ENCODE measurements at regions not wholly inside any gene's neighbourhood (a gene's known extent, or its start where the extent isn't known, plus 50 kb on each side); places are given as distances from the start of the nearest gene placed in this dataset.
"Not testable (repeated sequence)": the region's sequence is repeated elsewhere in the genome, so short reads cannot be mapped to it uniquely, and the experiment has no call there.

DNA sequence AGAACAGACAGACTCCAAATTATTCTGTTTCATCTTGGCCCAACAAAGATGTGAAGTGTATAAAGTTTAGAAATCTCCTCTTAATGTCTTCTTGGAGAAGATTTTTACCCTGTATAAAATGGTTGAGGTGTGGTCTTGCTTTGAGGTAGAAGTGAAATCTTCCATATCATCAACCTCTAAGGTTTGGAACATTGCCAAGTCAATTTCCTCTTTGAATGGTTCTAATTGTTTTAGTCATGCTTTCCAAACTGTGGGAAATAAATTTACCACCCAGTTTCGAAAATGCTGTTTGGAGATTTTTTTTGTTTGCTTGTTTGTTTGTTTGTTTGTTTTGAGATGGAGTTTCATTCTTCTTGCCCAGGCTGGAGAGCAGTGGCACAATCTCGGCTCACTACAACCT is 174.1 kb upstream of the ADAMTS3 start:
- Mint-ChIP-seq H3K4me1 (peaks cover 0 to 2% (median 0%) of the 10 kb centered on the region in 3 donors), H3K36me3 (no peaks in the 10 kb centered on the region), H3K27ac (no peak overlapping the region), H3K27me3 (no peaks in the 10 kb centered on the region), H3K4me3 (no peak overlapping the region), H3K9me3 (no peaks in the 10 kb centered on the region)

DNA sequence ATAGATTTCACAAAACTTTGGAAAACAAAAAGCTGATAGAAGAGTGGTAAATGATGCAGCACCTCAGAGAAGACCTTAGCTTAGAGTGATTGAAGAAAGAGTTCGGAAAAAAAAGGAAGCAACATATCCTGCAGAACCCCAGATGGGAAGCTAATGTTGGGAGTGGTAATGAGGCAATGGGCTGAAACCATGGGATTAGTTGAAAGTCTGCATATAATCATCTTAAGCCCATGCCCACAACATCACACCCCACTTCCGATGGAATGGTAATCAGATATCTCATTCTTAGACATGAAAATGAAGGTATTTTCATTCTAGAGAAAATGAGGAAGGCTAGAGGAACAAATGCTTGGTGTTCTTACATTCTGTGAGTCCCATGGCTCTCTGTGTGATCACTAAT is 146.3 kb upstream of the ADAMTS3 start:
- H3K27me3 Mint-ChIP-seq, result no peaks in the 10 kb centered on the region
- H3K9me3 Mint-ChIP-seq, result no peaks in the 10 kb centered on the region
- no peak overlapping the region for H3K4me3 Mint-ChIP-seq
- H3K4me1 Mint-ChIP-seq, result no peaks in the 10 kb centered on the region
- H3K27ac Mint-ChIP-seq, result no peak overlapping the region
- no peaks in the 10 kb centered on the region for H3K36me3 Mint-ChIP-seq

DNA sequence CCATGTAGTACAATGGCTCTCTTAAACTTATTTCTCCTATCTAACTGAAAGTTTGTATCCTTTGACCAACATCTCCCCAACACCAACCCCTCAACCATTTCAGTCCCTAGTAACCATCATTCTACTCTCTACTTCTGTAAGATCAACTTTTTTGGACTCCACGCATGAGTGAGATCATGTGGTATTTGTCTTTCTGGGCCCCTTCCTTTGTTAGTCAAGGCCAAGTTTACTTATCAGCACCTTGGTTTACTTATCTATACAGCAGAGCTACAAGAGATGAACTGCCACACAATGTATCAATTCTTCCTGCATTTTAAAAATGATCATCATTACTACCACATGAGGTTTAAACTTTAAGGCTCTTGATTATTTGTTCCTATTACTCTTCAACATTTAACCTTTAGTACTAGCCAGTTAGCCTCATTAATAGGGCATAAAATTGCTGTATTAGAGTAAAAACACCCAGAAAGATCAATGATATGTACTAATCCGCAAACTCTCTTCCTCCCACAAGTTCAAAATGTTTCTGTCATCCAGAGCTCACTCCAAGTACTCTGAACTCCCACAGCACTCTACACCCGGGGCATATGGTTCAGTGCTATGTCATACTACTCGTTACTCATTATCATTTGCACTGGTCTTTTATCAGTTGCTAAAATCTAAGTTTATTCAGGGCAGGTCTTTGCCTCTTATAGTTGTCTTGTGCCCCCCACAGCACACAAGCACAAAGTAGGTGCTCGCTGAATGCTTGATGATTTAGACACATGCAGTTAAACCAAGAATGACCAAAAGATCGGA is 145.7 kb upstream of the ADAMTS3 start:
- Mint-ChIP-seq H3K36me3 (no peaks in the 10 kb centered on the region), H3K27ac (no peak overlapping the region), H3K4me3 (no peak overlapping the region), H3K4me1 (no peaks in the 10 kb centered on the region), H3K9me3 (no peaks in the 10 kb centered on the region), H3K27me3 (no peaks in the 10 kb centered on the region)

DNA sequence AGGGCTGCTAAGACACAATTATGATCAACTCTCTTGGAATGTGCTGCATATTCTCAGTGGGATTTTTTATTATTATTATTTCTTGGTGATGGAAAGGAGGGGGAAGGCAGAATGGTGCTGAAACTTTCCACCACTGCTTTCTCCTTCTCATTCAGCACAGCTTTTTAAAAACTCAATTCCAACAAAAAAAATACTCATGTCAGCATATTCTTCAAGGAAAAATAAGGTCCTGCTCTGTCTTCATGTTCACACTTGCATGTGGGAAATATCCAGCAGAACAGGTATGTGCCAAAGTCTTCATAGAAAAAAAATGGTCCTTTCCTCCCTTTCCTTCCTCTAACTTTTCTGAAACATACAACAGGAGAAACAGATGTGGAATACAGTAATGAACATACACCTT is 144.0 kb upstream of the ADAMTS3 start:
- H3K27ac Mint-ChIP-seq, result no peak overlapping the region

DNA sequence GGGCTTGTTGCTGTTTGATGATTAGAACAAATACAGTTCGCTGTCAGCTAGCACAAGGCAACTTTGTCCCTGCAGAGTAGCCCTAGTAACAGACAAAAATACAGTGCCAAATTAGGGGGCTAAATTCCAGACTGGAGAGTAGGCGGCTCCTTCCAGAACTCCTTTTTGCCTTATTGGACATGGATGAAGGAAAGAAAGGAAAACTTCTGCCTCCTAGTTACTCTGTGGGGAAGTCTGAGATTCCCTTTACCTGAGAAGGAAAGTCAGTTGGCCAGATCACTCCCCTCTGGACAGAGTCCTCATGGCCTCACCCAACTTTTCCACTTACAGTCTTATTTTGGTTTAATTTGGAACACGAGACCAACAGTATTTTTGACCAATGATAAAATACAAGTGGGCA is 140.5 kb upstream of the ADAMTS3 start:
- Mint-ChIP-seq H3K27ac (no peak overlapping the region), H3K27me3 (no peaks in the 10 kb centered on the region)

More for the DNA sequence above, 144.0 kb upstream of the ADAMTS3 start:
- Mint-ChIP-seq H3K4me3 (no peak overlapping the region), H3K27me3 (no peaks in the 10 kb centered on the region), H3K36me3 (no peaks in the 10 kb centered on the region), H3K4me1 (no peaks in the 10 kb centered on the region), H3K9me3 (no peaks in the 10 kb centered on the region)

DNA sequence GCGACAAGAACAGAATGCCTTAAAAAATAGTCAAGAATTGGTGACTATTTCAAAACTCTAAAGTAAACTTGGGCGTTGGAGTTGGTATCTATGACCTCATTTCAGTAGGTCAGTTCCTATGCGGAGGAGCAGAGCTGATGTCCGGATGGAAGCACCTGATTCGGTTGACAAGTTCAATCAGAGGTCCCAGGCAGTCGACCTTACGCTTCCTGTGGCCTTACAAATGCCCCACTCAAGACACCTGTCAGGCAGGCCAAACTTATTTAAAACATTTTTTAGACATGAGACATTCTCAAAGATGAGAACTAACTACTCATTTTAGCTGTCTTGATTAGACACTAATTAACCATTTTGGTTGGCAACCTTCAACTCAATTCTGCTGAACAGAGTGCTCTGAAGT is 137.7 kb upstream of the ADAMTS3 start:
- H3K4me3 Mint-ChIP-seq, result no peak overlapping the region
- H3K4me1 Mint-ChIP-seq, result no peaks in the 10 kb centered on the region
- no peaks in the 10 kb centered on the region for H3K36me3 Mint-ChIP-seq
- no peak overlapping the region for H3K27ac Mint-ChIP-seq
- H3K27me3 Mint-ChIP-seq, result no peaks in the 10 kb centered on the region
- H3K9me3 Mint-ChIP-seq, result no peaks in the 10 kb centered on the region

More for the DNA sequence above, 140.5 kb upstream of the ADAMTS3 start:
- H3K9me3 Mint-ChIP-seq, result no peaks in the 10 kb centered on the region
- no peaks in the 10 kb centered on the region for H3K4me1 Mint-ChIP-seq
- H3K36me3 Mint-ChIP-seq, result no peaks in the 10 kb centered on the region
- H3K4me3 Mint-ChIP-seq, result no peak overlapping the region

DNA sequence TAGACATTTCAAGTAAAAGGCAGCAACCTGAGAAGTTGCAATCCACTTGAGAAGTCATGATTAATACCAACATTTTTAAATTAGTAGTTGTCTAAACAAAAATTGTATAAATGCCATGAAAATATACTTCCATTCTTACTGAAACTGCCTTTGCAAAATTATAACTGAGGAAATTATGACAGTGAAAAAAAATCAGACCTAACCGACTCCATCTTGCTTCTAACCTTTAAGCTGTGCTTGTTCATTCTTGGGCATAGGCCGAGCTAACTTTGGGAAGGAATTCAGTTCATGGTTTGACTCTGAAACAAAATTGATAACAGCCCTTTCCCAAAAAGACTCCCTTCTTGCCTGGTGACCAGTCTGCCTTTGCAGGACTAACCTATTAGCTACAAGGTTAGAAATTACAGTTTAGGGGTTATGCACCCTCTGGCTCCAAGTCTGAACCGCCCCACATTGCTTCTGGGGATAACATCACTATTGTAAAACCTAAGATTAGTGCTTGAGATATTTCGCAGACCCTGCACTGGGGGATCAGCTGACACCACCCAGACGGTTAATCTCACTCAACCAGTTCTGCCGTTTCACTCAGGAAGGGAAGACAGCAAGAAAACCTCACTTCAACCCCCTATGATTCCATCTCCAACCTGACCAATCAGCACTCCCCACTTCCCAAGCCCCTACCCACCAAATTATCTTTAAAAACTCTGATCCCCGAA is 136.1 kb upstream of the ADAMTS3 start:
- H3K27me3 Mint-ChIP-seq, H3K4me1 Mint-ChIP-seq, H3K4me3 Mint-ChIP-seq, H3K27ac Mint-ChIP-seq, H3K9me3 Mint-ChIP-seq, H3K36me3 Mint-ChIP-seq: not testable (repeated sequence)

DNA sequence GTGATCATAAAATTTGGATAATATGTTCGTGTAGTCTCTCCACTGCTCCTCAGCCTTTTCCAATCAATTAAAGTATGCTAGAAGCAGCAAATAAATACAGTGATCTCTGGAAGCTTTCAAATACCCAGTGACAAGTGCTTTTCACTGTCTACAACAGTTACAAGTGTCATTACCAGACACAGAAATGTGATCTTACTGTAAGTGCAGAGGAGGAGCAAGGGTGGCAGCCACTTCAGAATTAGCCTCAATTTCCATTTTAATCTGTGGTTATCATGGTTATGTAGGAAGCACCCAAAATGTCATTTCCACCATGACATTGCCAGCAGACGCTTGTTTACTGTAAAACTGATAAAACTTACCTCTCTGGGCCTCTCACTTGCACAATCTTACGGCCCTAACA is 133.9 kb upstream of the ADAMTS3 start:
- no peaks in the 10 kb centered on the region for H3K9me3 Mint-ChIP-seq
- H3K36me3 Mint-ChIP-seq, result no peaks in the 10 kb centered on the region
- no peak overlapping the region for H3K27ac Mint-ChIP-seq
- H3K4me3 Mint-ChIP-seq, result no peak overlapping the region
- no peaks in the 10 kb centered on the region for H3K4me1 Mint-ChIP-seq
- H3K27me3 Mint-ChIP-seq, result no peaks in the 10 kb centered on the region

DNA sequence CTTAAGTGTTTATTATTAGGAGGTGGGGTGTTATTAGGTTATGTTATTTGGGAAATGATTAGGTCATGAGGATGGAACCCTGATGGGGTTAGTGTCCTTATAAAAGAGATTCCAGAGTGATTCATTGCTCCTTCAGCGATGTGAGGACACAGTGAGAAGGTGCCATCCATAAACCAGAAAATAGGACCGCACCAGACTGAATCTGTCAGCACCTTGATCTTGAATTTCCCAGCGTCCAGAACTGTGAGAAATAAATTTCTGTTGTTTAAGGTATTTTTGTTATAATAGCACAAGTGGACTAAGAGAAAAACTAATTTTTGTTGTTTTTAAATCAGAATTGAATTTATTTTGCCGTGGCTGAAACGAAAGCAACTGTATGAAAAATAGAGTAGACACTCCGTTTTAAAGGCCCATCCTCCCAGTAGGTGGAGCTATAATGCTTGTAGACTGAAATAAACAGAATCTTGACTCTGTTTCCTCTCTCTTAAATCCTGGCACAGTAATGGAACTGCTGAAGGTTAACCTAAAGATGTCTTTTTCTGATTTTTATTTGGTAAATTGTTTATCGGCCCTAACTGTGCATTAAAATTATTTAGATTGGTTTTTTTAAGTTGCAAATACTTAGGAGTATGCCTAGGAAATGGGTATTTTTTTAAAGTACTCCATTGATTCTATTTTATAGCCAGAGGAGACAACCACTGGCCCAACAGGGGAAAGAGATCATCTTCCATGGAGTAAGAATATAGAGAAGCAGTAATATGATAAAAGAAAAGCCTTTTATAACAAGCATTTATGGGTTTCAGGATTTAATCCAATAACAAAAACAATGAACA is 133.2 kb upstream of the ADAMTS3 start:
- no peak overlapping the region for H3K27ac Mint-ChIP-seq
- H3K4me1 Mint-ChIP-seq, result no peaks in the 10 kb centered on the region
- H3K36me3 Mint-ChIP-seq, result no peaks in the 10 kb centered on the region
- H3K9me3 Mint-ChIP-seq, result no peaks in the 10 kb centered on the region
- H3K4me3 Mint-ChIP-seq, result peak overlapping the region in 3 of 4 donors; percentile 68 to 81 (median 74)
- no peaks in the 10 kb centered on the region for H3K27me3 Mint-ChIP-seq

DNA sequence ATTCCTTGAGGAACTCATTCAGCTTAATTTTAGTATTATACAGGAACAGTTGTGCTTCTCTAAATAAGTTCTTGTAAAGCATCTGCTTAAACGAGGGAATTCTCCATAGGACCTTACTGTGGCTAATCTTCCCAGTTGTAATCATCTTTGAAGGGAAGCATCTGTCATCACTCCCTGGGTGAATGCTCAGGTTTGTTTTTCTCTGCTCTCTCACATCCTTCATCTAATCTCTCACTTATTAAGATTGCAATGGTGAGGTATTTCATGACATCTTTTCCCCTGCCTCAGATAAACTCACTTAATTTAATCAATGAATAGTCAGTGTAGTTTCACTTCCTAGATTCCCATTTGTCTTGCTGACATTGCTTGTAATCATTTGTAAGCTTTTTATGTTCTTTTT is 121.8 kb upstream of the ADAMTS3 start:
- Mint-ChIP-seq H3K27ac (no peak overlapping the region), H3K9me3 (peaks cover 0 to 3% (median 0%) of the 10 kb centered on the region in 3 donors), H3K36me3 (no peaks in the 10 kb centered on the region), H3K27me3 (no peaks in the 10 kb centered on the region), H3K4me3 (no peak overlapping the region), H3K4me1 (no peaks in the 10 kb centered on the region)

DNA sequence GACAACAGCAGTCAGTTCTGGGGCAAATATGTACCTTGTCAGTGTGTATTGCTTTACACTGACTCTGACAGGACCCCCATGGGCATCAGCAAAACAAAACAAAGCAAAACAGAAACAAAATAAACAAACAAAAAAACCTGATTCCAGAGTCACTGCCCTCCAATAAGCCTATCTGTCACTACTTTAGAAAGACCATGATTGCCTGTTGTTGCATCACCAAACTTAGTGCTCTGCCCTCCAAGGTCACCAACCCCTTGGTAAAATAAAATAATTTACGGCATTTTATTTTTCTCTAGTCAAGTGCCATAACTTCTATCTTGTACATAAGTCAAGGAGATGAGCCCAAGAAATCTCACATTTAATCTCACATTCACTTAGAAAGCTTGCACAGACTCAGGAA is 120.9 kb upstream of the ADAMTS3 start:
- no peaks in the 10 kb centered on the region for H3K4me1 Mint-ChIP-seq
- no peak overlapping the region for H3K27ac Mint-ChIP-seq
- H3K36me3 Mint-ChIP-seq, result no peaks in the 10 kb centered on the region
- H3K4me3 Mint-ChIP-seq, result no peak overlapping the region
- peaks cover 0 to 3% (median 0%) of the 10 kb centered on the region in 3 donors for H3K9me3 Mint-ChIP-seq
- H3K27me3 Mint-ChIP-seq, result no peaks in the 10 kb centered on the region

DNA sequence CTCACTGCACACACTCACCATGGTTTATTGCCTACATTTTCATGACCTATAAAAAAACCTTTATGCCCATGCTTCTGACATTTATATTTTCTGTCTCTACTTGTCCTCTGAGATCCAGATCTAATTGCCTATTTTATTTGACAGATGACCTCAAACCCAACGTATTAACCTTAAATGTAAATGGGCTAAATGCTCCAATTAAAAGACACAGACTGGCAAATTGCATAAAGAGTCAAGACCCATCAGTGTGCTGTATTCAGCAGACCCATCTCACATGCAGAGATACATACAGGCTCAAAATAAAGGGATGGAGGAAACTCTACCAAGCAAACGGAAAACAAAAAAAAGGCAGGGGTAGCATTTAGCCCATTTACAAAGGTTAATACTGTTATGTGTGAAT is 117.4 kb upstream of the ADAMTS3 start:
- H3K27me3 Mint-ChIP-seq, H3K36me3 Mint-ChIP-seq, H3K9me3 Mint-ChIP-seq, H3K4me3 Mint-ChIP-seq, H3K4me1 Mint-ChIP-seq, H3K27ac Mint-ChIP-seq: not testable (repeated sequence)

DNA sequence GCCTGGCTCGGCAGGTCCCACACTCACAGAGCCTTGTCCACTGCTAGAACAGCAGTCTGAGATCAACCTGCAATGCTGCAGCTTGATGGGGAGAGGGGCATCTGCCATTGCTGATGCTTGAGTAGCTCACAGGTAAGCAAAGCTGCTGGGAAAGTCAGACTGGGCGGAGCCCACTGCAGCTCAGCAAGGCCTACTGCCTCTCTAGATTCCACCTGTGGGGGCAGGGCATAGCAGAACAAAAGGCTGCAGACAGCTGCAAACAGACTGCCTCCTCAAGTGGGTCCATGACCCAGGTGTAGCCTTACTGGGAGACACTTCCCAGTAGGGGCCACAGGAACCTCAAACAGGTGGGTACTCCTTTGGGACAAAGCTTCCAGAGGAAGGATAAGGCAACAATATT is 110.6 kb upstream of the ADAMTS3 start:
- Mint-ChIP-seq H3K36me3 (peaks cover 2% of the 10 kb centered on the region), H3K27ac (no peak overlapping the region), H3K9me3 (peaks cover 3 to 10% (median 5%) of the 10 kb centered on the region in 3 donors), H3K4me3 (no peak overlapping the region), H3K27me3 (peaks cover 3% of the 10 kb centered on the region), H3K4me1 (no peaks in the 10 kb centered on the region)

DNA sequence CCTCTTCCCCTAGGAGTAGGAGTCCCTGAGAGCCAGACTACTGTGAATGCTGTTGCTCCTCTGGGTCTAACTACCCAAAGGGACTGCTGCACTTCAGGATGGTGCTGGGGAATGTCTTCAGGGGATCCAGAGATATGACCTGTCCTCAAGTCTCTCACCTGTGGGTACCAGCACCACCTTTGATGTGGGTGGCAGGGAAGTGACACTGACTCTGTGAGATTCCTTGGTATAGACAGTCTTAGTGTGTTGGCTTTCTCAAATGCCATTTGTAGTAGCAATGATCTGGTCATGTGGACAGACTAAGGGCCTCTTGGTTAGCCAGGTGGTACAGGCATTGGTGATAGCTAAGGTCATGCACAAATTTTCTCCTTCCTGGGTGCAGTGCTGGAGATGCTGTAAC is 108.9 kb upstream of the ADAMTS3 start:
- H3K36me3 Mint-ChIP-seq, result no peaks in the 10 kb centered on the region
- no peaks in the 10 kb centered on the region for H3K4me1 Mint-ChIP-seq
- H3K9me3 Mint-ChIP-seq, result peaks cover 0 to 8% (median 1%) of the 10 kb centered on the region in 3 donors
- no peak overlapping the region for H3K4me3 Mint-ChIP-seq
- no peak overlapping the region for H3K27ac Mint-ChIP-seq
- H3K27me3 Mint-ChIP-seq, result peaks cover 3% of the 10 kb centered on the region

DNA sequence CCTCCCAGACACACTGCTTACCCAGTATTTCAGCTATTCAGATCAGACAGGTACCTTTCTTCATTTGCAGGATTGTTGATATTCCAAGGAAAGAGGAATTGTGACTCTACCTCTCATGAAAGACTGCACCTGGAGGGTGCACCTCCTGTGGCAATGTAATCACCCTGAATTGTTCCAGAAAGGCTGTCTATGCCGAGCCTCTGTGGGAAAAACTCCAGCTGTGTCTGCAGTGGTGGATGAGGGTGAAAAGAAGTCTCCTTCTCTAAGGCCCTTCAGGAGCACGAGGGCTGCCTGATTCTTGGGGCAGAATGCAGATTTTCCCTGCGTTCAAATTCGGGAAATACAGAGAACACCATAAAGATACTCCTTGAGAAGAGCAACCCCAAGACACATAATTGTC is 108.2 kb upstream of the ADAMTS3 start:
- peaks cover 0 to 8% (median 1%) of the 10 kb centered on the region in 3 donors for H3K9me3 Mint-ChIP-seq
- H3K27ac Mint-ChIP-seq, result no peak overlapping the region
- peaks cover 3% of the 10 kb centered on the region for H3K27me3 Mint-ChIP-seq
- H3K4me3 Mint-ChIP-seq, result no peak overlapping the region
- H3K36me3 Mint-ChIP-seq, result no peaks in the 10 kb centered on the region
- H3K4me1 Mint-ChIP-seq, result no peaks in the 10 kb centered on the region
